GM23338 (cell line): ENCODE measurements at regions not wholly inside any gene's neighbourhood (a gene's known extent, or its start where the extent isn't known, plus 50 kb on each side); places are given as distances from the start of the nearest gene placed in this dataset.

Source experiments
- ATAC-seq: fragments of 200-7000 bp; cut with Tn5 transposase; 3 replicates; pipeline ENCODE4 v1.9.1; 2020
- DNase-seq: peaks from one replicate; pipeline ENCODE4 v3.0.0-alpha.2; 2015; ENCODE audit warnings: low spot score
- H2AFZ ChIP-seq: fragments of 200-600 bp; sonication (generic); 2 replicates; pipeline ENCODE4 v1.8.0; 2016; ENCODE audit warnings: antibody characterized with exemption, mild to moderate bottlenecking, moderate library complexity
- H3F3A ChIP-seq: fragments of 200-600 bp; sonication (generic); replicated peaks from 2 replicates; pipeline ENCODE4 v1.8.0; 2017; ENCODE audit warnings: antibody characterized with exemption, mixed run types, low read depth
- H3K27ac ChIP-seq: fragments of 200-600 bp; sonication (generic); 2 replicates; pipeline ENCODE4 v1.6.1; 2016; ENCODE audit warnings: low read depth
- H3K27me3 ChIP-seq: fragments of 200-600 bp; sonication (generic); 2 replicates; pipeline ENCODE4 v1.8.0; 2016; ENCODE audit warnings: mild to moderate bottlenecking, mixed run types, moderate library complexity; ENCODE audit not compliant: insufficient read depth
- H3K36me3 ChIP-seq: fragments of 200-600 bp; sonication (generic); 2 replicates; pipeline ENCODE4 v1.8.0; 2016; ENCODE audit warnings: mild to moderate bottlenecking; ENCODE audit not compliant: insufficient read depth
- H3K4me1 ChIP-seq: fragments of 200-600 bp; sonication (generic); 2 replicates; pipeline ENCODE4 v1.8.0; 2016; ENCODE audit warnings: mild to moderate bottlenecking, moderate library complexity; ENCODE audit not compliant: insufficient read depth
- H3K4me2 ChIP-seq: fragments of 200-600 bp; sonication (generic); 2 replicates; pipeline ENCODE4 v1.7.1; 2017; ENCODE audit warnings: mixed run types
- H3K4me3 ChIP-seq: fragments of 200-600 bp; sonication (generic); 2 replicates; pipeline ENCODE4 v1.6.1; 2016; ENCODE audit warnings: mixed run types
- H3K79me2 ChIP-seq: fragments of 200-600 bp; sonication (generic); replicated peaks from 2 replicates; pipeline ENCODE4 v1.8.0; 2017; ENCODE audit warnings: mild to moderate bottlenecking; ENCODE audit not compliant: insufficient read depth
- H3K9me2 ChIP-seq: fragments of 200-600 bp; sonication (generic); 2 replicates; pipeline ENCODE4 v1.8.0; 2017; ENCODE audit not compliant: insufficient read depth
- H4K20me1 ChIP-seq: fragments of 200-600 bp; sonication (generic); replicated peaks from 2 replicates; pipeline ENCODE4 v1.8.0; 2017; ENCODE audit warnings: mild to moderate bottlenecking; ENCODE audit not compliant: insufficient read depth
- H3K27ac Mint-ChIP-seq: 2 replicates; pipeline ENCODE4 v1.8.0; 2020; ENCODE audit warnings: inconsistent platforms, mild to moderate bottlenecking, moderate library complexity, mixed read lengths
- H3K27me3 Mint-ChIP-seq: 3 replicates; pipeline ENCODE4 v1.8.0; 2022; ENCODE audit warnings: low read depth, mild to moderate bottlenecking, moderate library complexity, mixed read lengths, inconsistent platforms; ENCODE audit not compliant: insufficient read depth, poor library complexity
- H3K36me3 Mint-ChIP-seq: 3 replicates; pipeline ENCODE4 v1.8.0; 2021; ENCODE audit warnings: low read depth, mild to moderate bottlenecking, inconsistent platforms, moderate library complexity, mixed read lengths
- H3K4me1 Mint-ChIP-seq: 3 replicates; pipeline ENCODE4 v1.8.0; 2020; ENCODE audit warnings: mild to moderate bottlenecking, inconsistent platforms, mixed read lengths
- H3K4me3 Mint-ChIP-seq: 3 replicates; pipeline ENCODE4 v1.8.0; 2021; ENCODE audit warnings: moderate library complexity, mild to moderate bottlenecking, inconsistent platforms, mixed read lengths
- H3K9me3 Mint-ChIP-seq: 3 replicates; pipeline ENCODE4 v1.8.0; 2020; ENCODE audit warnings: moderate library complexity, mild to moderate bottlenecking, inconsistent platforms, mixed read lengths
- CREB1 ChIP-seq: fragments of 250-450 bp; sonication (Bioruptor Pico); IDR thresholded peaks from 2 replicates; pipeline ENCODE4 v1.5.0; 2020; ENCODE audit warnings: low read depth, mild to moderate bottlenecking, moderate library complexity
- EZH2 ChIP-seq: fragments of 200-600 bp; sonication (generic); IDR thresholded peaks from one replicate; pipeline ENCODE4 v1.8.0; 2017; ENCODE audit warnings: antibody characterized with exemption, mild to moderate bottlenecking, low read depth; ENCODE audit not compliant: unreplicated experiment
- EZH2phosphoT487 ChIP-seq: fragments of 200-600 bp; sonication (generic); IDR thresholded peaks from one replicate; pipeline ENCODE4 v1.8.1; 2018; ENCODE audit warnings: antibody characterized with exemption; ENCODE audit not compliant: unreplicated experiment
- JUNB ChIP-seq: IDR thresholded peaks from one replicate; pipeline ENCODE4 v1.6.1; 2016; ENCODE audit warnings: antibody characterized with exemption; ENCODE audit not compliant: unreplicated experiment
- NANOG ChIP-seq: IDR thresholded peaks from 2 replicates; pipeline ENCODE4 v1.6.1; 2016; ENCODE audit warnings: antibody characterized with exemption, borderline replicate concordance
- POLR2AphosphoS5 ChIP-seq: IDR thresholded peaks from 2 replicates; pipeline ENCODE4 v1.6.1; 2016; ENCODE audit warnings: antibody characterized with exemption, low read depth
- STAT1 ChIP-seq: IDR thresholded peaks from one replicate; pipeline ENCODE4 v1.6.1; 2016; ENCODE audit warnings: antibody characterized with exemption; ENCODE audit not compliant: unreplicated experiment
- ZNF114 ChIP-seq: fragments of 250-450 bp; sonication (Bioruptor Pico); IDR thresholded peaks from 2 replicates; pipeline ENCODE4 v1.5.0; 2020; ENCODE audit warnings: mild to moderate bottlenecking, moderate library complexity
- ZNF331 ChIP-seq: fragments of 250-450 bp; sonication (Bioruptor Pico); IDR thresholded peaks from 2 replicates; pipeline ENCODE4 v1.5.0; 2020; ENCODE audit warnings: low read depth, mild to moderate bottlenecking, moderate library complexity
- TF ChIP-seq, protein P1 (sequence below): IDR thresholded peaks from one replicate; pipeline ENCODE4 v1.6.1; 2018; ENCODE audit warnings: antibody characterized with exemption; ENCODE audit not compliant: unreplicated experiment
- TF ChIP-seq, protein P2 (sequence below): IDR thresholded peaks from 2 replicates; pipeline ENCODE4 v1.6.1; 2016; ENCODE audit warnings: antibody characterized with exemption
- TF ChIP-seq, protein P3 (sequence below), 2 experiments: fragments of 200-600 bp in 1 of 2; sonication (generic) in 1 of 2; conservative IDR thresholded peaks; 2 replicates each; pipeline versions ENCODE4 v1.5.1 to v1.6.1; 2016 to 2017; ENCODE audit warnings: antibody characterized with exemption in 2 of 2, low read depth in 2 of 2, mild to moderate bottlenecking in 2 of 2, moderate library complexity in 1 of 2
- TF ChIP-seq, protein P4 (sequence below): fragments of 250-450 bp; sonication (Bioruptor Pico); IDR thresholded peaks from 2 replicates; pipeline ENCODE4 v1.5.0; 2020; ENCODE audit warnings: mild to moderate bottlenecking, moderate library complexity

DNA sequence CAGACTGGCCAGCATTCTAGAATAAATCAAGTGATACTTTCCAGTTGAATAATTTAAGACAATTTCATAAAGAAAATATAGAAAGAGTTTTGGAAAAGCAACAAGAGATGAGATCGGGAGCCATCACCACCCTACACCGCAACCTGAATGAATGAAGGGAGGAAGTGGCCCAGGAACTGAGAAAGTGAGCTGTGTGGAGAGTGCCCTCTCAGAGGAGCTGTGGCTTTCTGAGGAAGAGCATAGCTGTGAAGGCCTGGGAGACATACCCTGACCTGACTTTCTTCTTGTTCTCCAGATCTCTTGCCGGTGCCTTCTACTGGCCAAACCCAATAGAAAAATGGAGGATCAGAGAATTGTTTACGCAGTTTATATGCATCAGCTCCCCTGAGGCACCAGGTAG lies 79.3 kb upstream of the TSPAN8 start (continued):
- TF ChIP-seq EZH2phosphoT487 (no peak), STAT1 (no peak), ZNF331 (CRISPR knock-in tag) (no peak)

DNA sequence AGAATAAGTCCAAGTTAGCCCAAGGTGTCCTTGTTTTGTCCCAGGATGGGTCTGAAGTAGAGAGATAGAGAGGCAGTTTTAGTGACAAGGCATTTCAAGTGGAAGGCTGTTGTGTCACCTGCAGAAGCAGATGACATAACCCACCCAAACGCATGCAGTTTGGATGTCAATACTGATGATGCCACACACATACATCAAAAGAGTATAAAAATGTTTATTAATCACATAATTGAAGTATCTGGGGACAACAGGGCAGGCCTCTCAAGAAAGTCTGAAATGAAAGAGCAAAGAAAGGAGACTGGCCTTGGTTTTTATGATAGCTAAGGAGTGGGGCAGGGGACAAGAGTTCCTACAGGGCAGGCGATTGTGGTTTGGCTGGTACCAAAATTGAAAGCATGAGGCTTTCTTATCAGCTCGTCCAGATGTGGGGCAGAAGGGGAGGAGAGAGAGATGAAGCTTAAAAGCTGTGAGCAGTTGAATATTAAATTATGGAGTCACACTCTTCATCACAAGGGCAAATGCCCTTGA lies 78.4 kb upstream of the TSPAN8 start:
- Histone ChIP-seq H3K36me3 (no peaks in the 10 kb centered on the region), H3K4me2 (no peak overlapping the region), H3K27me3 (no peaks in the 10 kb centered on the region), H3K79me2 (no peaks in the 10 kb centered on the region), H3K9me2 (peaks cover 25% of the 10 kb centered on the region; the same call in 1 of the 2 replicates), H3K4me3 (no peak overlapping the region), H4K20me1 (no peaks in the 10 kb centered on the region), H2AFZ (no peak overlapping the region), H3K27ac (no peak overlapping the region), H3K4me1 (no peaks in the 10 kb centered on the region), H3F3A (no peaks in the 10 kb centered on the region)
- no peaks in the 10 kb centered on the region for H3K9me3 Mint-ChIP-seq
- TF ChIP-seq, protein P1, sequence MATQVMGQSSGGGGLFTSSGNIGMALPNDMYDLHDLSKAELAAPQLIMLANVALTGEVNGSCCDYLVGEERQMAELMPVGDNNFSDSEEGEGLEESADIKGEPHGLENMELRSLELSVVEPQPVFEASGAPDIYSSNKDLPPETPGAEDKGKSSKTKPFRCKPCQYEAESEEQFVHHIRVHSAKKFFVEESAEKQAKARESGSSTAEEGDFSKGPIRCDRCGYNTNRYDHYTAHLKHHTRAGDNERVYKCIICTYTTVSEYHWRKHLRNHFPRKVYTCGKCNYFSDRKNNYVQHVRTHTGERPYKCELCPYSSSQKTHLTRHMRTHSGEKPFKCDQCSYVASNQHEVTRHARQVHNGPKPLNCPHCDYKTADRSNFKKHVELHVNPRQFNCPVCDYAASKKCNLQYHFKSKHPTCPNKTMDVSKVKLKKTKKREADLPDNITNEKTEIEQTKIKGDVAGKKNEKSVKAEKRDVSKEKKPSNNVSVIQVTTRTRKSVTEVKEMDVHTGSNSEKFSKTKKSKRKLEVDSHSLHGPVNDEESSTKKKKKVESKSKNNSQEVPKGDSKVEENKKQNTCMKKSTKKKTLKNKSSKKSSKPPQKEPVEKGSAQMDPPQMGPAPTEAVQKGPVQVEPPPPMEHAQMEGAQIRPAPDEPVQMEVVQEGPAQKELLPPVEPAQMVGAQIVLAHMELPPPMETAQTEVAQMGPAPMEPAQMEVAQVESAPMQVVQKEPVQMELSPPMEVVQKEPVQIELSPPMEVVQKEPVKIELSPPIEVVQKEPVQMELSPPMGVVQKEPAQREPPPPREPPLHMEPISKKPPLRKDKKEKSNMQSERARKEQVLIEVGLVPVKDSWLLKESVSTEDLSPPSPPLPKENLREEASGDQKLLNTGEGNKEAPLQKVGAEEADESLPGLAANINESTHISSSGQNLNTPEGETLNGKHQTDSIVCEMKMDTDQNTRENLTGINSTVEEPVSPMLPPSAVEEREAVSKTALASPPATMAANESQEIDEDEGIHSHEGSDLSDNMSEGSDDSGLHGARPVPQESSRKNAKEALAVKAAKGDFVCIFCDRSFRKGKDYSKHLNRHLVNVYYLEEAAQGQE: no peak
- no peak for TF ChIP-seq EZH2phosphoT487
- TF ChIP-seq ZNF114 (CRISPR knock-in tag): no peak
- no peak for TF ChIP-seq ZNF331 (CRISPR knock-in tag)
- TF ChIP-seq JUNB: no peak
- TF ChIP-seq, protein P2, sequence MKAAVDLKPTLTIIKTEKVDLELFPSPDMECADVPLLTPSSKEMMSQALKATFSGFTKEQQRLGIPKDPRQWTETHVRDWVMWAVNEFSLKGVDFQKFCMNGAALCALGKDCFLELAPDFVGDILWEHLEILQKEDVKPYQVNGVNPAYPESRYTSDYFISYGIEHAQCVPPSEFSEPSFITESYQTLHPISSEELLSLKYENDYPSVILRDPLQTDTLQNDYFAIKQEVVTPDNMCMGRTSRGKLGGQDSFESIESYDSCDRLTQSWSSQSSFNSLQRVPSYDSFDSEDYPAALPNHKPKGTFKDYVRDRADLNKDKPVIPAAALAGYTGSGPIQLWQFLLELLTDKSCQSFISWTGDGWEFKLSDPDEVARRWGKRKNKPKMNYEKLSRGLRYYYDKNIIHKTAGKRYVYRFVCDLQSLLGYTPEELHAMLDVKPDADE: no peak
- TF ChIP-seq, protein P3, sequence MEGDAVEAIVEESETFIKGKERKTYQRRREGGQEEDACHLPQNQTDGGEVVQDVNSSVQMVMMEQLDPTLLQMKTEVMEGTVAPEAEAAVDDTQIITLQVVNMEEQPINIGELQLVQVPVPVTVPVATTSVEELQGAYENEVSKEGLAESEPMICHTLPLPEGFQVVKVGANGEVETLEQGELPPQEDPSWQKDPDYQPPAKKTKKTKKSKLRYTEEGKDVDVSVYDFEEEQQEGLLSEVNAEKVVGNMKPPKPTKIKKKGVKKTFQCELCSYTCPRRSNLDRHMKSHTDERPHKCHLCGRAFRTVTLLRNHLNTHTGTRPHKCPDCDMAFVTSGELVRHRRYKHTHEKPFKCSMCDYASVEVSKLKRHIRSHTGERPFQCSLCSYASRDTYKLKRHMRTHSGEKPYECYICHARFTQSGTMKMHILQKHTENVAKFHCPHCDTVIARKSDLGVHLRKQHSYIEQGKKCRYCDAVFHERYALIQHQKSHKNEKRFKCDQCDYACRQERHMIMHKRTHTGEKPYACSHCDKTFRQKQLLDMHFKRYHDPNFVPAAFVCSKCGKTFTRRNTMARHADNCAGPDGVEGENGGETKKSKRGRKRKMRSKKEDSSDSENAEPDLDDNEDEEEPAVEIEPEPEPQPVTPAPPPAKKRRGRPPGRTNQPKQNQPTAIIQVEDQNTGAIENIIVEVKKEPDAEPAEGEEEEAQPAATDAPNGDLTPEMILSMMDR (conservative IDR thresholded peaks at IDR 0.05; ENCODE audit: low read depth in 2 of 2): no peak
- TF ChIP-seq STAT1: no peak
- no peak for TF ChIP-seq CREB1 (CRISPR knock-in tag)
- TF ChIP-seq NANOG: no peak
- no peak for TF ChIP-seq POLR2AphosphoS5
- TF ChIP-seq EZH2: no peak
- TF ChIP-seq, protein P4, sequence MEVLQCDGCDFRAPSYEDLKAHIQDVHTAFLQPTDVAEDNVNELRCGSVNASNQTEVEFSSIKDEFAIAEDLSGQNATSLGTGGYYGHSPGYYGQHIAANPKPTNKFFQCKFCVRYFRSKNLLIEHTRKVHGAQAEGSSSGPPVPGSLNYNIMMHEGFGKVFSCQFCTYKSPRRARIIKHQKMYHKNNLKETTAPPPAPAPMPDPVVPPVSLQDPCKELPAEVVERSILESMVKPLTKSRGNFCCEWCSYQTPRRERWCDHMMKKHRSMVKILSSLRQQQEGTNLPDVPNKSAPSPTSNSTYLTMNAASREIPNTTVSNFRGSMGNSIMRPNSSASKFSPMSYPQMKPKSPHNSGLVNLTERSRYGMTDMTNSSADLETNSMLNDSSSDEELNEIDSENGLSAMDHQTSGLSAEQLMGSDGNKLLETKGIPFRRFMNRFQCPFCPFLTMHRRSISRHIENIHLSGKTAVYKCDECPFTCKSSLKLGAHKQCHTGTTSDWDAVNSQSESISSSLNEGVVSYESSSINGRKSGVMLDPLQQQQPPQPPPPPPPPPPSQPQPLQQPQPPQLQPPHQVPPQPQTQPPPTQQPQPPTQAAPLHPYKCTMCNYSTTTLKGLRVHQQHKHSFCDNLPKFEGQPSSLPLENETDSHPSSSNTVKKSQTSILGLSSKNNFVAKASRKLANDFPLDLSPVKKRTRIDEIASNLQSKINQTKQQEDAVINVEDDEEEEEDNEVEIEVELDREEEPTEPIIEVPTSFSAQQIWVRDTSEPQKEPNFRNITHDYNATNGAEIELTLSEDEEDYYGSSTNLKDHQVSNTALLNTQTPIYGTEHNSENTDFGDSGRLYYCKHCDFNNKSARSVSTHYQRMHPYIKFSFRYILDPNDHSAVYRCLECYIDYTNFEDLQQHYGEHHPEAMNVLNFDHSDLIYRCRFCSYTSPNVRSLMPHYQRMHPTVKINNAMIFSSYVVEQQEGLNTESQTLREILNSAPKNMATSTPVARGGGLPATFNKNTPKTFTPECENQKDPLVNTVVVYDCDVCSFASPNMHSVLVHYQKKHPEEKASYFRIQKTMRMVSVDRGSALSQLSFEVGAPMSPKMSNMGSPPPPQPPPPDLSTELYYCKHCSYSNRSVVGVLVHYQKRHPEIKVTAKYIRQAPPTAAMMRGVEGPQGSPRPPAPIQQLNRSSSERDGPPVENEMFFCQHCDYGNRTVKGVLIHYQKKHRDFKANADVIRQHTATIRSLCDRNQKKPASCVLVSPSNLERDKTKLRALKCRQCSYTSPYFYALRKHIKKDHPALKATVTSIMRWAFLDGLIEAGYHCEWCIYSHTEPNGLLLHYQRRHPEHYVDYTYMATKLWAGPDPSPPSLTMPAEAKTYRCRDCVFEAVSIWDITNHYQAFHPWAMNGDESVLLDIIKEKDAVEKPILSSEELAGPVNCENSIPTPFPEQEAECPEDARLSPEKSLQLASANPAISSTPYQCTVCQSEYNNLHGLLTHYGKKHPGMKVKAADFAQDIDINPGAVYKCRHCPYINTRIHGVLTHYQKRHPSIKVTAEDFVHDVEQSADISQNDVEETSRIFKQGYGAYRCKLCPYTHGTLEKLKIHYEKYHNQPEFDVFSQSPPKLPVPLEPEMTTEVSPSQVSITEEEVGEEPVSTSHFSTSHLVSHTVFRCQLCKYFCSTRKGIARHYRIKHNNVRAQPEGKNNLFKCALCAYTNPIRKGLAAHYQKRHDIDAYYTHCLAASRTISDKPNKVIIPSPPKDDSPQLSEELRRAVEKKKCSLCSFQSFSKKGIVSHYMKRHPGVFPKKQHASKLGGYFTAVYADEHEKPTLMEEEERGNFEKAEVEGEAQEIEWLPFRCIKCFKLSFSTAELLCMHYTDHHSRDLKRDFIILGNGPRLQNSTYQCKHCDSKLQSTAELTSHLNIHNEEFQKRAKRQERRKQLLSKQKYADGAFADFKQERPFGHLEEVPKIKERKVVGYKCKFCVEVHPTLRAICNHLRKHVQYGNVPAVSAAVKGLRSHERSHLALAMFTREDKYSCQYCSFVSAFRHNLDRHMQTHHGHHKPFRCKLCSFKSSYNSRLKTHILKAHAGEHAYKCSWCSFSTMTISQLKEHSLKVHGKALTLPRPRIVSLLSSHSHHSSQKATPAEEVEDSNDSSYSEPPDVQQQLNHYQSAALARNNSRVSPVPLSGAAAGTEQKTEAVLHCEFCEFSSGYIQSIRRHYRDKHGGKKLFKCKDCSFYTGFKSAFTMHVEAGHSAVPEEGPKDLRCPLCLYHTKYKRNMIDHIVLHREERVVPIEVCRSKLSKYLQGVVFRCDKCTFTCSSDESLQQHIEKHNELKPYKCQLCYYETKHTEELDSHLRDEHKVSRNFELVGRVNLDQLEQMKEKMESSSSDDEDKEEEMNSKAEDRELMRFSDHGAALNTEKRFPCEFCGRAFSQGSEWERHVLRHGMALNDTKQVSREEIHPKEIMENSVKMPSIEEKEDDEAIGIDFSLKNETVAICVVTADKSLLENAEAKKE (CRISPR knock-in tag): no peak
- H3K36me3 Mint-ChIP-seq: no peaks in the 10 kb centered on the region
- ATAC-seq: no peak
- no peak for DNase-seq
- no peak overlapping the region for H3K4me3 Mint-ChIP-seq
- no peaks in the 10 kb centered on the region for H3K27me3 Mint-ChIP-seq
- no peak overlapping the region for H3K27ac Mint-ChIP-seq
- no peaks in the 10 kb centered on the region for H3K4me1 Mint-ChIP-seq
